Tongue (tissue), 1 donor: ENCODE measurements at regions not wholly inside any gene's neighbourhood (a gene's known extent, or its start where the extent isn't known, plus 50 kb on each side); places are given as distances from the start of the nearest gene placed in this dataset.

Experiments used
- DNase-seq: peaks from one replicate; pipeline ENCODE4 v3.0.0-alpha.2; 2015

DNA sequence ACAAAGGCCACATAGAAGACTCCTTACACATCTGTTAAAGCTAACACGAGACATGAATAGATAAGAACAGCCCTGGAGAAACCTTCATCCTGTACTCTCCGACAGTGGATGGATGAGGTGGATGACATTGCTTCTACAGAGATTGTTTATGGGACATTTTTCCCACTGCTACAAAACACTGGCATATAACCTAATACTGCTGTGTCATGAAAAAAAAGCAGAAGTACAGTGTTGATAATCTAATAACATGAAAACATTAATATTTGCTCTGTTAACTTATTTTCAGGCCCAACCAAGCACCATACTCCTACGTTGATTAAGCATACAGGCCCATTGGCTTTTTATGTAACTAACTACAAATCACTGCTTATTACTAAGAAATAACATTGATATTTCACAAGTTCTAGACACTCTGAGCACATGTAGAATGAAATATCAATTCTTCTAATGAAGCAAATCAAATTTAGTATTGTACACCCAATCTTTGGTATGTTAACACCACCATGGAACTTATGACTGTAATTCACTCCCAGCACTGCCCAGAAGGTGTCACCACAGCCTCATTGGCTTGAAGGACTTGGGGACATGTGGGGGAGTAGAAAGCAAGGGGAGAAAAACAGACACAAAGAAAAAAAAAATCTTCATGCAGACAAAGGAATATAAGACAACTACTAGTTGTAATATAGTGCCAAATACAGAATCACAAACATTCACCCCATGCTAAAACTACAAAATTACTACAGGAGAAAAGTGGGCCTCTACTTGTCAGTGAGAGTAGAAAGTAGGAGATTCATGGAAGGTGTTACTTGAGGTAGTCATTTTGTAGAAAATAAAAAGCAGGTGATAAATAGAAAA lies 330.0 kb upstream of the PMFBP1 start:
- DNase-seq: peak; percentile 87

DNA sequence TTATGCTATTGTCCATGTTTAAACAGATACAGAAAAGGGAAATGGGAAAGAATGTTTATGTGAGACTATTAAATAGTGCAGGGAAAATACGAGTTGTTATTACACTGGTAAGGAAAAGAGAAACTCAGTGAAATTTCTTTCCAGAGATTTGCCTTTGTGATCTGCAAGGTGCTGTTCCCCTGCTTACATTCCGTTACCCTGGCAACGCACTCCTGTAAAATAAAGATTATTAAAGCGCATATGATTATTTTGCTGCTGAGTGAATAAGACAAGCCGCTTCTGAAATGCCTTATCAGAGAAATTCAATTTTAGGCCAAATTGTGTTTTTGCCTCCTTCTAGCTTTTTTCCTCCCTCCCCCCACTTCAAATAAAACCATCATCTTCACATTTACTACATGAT lies 328.6 kb upstream of the PMFBP1 start:
- no peak for DNase-seq

GRCh38 chr16:72493716-72494415 lies 321.9 kb upstream of the PMFBP1 start:
- no peak for DNase-seq

GRCh38 chr16:72487283-72487682 lies 315.3 kb upstream of the PMFBP1 start:
- DNase-seq: no peak

DNA sequence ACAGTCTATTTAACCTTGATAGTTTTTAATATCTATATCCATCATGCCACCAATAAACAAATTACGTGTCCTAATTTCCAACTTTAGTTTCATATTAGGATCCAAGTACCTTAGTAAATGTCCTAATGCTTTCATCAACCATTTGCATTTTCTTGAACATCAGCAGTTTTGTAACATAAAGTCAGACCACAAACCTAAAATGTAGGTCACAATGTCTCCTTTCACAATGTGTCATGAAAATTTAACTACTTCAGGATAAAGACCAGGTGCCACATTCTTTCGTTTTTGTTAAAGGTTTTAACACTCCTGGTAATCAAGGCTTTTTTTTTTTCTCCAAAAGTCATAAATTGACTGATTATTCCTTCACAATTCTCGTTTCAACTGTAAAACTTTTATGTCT lies 310.7 kb upstream of the PMFBP1 start:
- DNase-seq: no peak

- no peak for DNase-seq
These were observed 309.5 kb upstream of the PMFBP1 start for GRCh38 chr16:72481419-72481818.

- no peak for DNase-seq
These were observed 309.0 kb upstream of the PMFBP1 start for GRCh38 chr16:72480911-72481310.

GRCh38 chr16:72475688-72476087 lies 303.7 kb upstream of the PMFBP1 start:
- DNase-seq: no peak

GRCh38 chr16:72474501-72475123 lies 302.7 kb upstream of the PMFBP1 start:
- DNase-seq: no peak

DNA sequence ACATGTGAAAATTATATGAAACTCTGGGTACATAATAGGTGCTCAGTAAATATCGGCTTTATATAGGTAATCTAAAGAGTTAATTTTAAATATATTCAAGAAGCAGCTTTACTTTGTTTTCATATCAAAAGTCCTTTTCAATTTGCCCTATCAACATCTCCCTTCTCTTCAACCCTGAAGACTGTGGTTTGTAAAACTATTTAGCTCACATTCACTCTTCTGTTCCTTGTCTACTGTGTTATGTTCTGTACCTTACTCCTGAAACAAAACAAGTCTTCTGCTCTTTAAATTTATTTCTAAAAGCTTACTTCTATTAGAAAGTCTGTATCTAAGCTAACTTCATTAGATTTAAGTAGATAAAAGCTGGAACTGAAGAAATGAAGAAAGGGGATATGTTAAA lies 301.7 kb upstream of the PMFBP1 start:
- DNase-seq: no peak

- no peak for DNase-seq
These were observed 299.5 kb upstream of the PMFBP1 start for GRCh38 chr16:72471317-72471924.

- DNase-seq: no peak
These were observed 298.6 kb upstream of the PMFBP1 start for GRCh38 chr16:72470541-72470940.

DNA sequence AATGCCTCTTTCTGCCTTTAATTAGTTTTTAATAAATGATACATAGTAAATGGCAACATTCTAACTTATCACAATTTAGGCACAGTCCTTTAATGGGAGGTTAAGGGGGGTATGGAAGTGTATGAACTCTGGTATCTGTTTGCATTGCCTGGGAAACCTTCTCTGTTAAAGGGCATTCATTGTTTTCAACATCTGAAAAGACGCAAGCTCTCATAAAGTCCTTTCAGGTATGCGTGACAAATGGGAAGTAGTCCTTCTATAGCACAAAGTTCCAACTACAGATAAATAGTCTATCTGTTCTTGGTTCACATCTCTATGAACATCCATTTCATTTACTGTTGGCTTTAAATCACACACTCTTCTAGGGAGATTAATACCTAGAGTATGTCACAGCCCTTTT lies 298.0 kb upstream of the PMFBP1 start:
- no peak for DNase-seq

DNA sequence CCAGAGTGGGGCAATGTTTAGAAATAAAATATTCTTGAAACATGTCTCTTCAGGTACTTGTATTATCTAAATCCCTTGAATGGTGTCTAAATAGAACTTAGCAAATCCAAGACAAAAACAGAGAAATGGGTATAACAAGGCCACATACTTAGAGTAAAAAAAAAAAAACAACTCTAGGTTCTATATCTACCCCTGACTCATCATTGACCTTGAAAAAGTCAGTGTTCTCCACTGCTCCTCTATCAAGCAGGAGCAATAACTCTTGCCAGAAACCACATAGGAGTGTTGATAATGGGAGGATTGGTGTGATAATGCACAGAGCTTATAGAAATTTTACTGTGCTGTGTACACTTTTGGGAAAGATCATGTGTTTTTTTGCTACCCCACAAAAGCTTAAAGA lies 296.6 kb upstream of the PMFBP1 start:
- DNase-seq: no peak

- DNase-seq: peak; percentile 36
These were observed 295.3 kb upstream of the PMFBP1 start for GRCh38 chr16:72467157-72467759.

DNA sequence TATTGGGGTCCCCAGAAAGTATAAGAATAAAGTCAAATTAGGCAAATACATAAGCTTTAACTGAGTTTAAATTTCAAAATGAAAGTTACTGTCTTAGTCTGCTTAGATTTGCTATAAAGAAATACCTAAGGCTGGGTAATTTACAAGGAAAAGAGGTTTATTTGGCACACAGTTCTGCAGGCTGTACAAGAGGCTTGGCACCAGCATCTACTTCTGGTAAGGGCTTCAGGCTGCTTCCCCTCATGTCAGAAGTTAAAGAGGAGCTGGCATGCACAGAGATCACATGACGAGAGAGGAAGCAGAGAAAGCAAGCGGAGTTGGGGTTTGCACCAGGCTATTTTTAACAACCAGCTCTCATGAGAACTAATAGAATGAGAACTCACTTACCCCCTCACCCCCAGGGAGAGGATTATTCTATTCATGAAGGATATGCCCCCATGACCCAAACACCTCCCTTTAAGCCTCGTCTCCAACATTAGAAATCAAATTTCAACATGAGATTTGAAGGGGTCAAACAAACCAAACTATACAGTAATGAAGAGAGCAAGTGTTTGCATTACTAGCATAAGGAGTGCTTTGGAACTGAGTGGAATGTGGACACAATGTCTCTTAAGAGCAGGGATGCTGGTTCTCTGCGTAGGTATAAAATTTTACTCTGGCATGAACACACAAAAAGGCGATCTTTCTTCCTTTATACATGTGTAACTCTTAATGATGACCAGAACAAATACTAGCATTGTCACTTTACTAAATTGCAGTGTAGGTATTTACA lies 292.8 kb upstream of the PMFBP1 start:
- no peak for DNase-seq

DNA sequence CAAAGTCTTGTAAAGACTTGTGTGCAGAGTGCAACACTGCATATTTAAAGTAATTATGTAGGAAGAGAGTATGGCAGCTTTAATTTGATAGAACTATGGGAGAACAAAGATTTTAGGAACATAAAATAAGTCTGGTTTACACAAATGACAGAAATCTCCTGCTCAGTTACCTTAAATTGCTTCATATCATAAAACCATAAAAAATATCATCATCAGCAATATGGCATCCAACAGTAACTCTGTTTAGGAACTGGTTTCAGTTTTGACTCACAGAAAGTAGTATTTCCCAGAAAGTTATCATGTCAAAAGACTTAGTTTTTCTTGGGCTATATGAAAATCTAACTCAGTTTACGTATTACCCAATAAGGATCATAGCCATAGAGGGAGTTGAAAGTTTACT lies 292.1 kb upstream of the PMFBP1 start:
- no peak for DNase-seq

GRCh38 chr16:72458035-72458434 lies 286.1 kb upstream of the PMFBP1 start:
- no peak for DNase-seq

- no peak for DNase-seq
These were observed 285.4 kb upstream of the PMFBP1 start for GRCh38 chr16:72457243-72457940.

DNA sequence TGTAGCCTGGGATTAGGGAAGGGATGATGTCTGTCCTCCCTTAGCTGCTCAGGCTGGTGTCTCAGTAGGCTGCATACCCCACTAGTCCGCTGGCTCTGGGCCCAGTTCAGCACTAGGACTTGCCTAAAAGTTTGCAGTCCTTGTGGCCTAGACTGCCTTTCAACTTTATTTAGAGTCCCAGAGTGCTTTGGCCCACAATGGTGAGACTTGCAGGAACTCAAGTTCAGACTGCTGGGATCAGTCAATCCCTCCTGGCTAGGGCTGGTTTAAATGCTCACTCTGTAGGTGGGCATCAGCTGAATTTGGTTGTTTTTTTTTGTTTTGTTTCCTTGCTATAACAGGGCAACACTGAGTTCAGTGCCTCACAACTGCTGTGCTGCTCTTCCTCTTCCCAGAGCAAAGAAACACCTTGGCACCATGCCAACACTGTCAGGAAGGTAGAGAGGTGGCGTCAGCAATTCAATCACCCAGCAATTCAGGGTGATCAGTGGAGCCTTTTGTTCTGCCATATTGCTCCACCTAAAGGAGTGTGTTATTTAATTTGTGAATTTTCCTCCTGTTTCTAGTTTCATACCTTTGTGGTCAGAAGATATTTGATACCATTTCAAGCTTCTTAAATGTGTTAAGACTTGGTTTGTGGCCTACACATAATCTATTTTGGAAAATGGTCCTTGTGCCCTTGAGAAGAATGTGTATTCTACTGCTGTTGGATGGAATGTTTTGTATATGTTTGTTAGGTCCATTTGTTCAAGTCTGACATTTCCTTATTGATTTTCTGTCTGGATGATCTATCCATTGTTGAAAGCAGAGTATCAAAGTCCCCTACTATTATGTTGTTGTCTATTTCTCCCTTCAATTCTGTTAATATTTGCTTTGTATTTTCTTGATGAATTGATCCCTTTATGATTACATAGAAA lies 284.0 kb upstream of the PMFBP1 start:
- DNase-seq: no peak
